GM12864 (cell line): ENCODE measurements at regions not wholly inside any gene's neighbourhood (a gene's known extent, or its start where the extent isn't known, plus 50 kb on each side); places are given as distances from the start of the nearest gene placed in this dataset.

Experiments
- DNase-seq: peaks from one replicate; pipeline ENCODE4 v3.0.0-alpha.2; 2011; ENCODE audit warnings: low read depth
- H3K4me3 ChIP-seq: 2 replicates; pipeline ENCODE4 v1.5.1; 2011; ENCODE audit warnings: mild to moderate bottlenecking, low read depth, low read length, control low read depth
- CTCF ChIP-seq: IDR thresholded peaks from 2 replicates; pipeline ENCODE4 v1.5.1; 2011; ENCODE audit warnings: low read depth, mild to moderate bottlenecking, moderate library complexity, low read length, control low read depth, inconsistent platforms; ENCODE audit errors: missing control alignments

DNA sequence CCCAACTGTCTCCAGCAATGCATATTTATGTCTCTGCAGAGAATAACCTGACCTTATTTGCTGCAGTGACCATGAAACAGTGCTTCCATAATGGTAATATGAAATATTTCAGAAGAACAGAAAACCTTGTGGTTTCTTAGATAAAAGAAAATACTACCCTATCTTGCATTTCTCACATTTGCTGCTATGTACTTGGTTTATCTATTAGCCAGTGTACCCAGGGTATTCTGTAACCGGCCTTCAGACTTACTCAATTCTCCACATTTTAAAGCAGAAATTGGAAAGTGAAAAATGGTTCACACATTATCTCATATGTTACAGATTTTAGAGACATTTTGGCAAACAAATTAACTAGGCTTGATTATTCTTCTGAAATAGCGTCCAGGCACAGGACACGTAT is 57.9 kb upstream of the CCDC91 start:
- H3K4me3 ChIP-seq, result no peak overlapping the region
- no peak for DNase-seq
- no peak for TF ChIP-seq CTCF

DNA sequence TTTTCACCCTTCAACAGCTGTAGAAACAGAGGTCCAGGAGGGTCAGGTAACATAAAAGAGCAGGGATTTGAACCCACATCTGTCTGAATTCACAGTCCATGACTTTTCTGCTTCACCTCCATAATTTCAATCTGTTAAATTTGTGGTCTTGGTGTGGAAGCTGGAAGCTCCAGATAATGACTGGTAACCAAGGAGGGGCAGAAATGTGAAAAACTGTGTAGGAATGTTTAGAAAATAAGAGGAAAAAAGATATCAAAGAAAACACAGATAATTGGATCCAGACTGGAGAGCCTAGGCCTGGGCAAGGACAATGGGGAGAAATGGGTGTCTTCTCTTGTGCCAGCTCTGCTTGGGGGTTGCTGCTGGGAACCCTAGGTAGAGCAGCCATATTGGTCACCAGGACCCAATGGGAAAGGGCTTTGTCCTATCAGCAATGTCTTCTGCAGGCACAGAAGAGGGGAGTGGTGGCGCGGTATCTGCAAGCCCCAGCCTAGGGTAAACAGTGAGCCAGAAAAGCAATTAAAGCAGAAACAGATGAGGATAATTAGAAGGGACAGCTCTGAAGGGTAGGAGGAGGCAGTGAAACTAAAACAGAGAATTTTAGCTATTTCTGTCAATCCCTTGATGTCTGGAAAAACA is 54.3 kb upstream of the CCDC91 start:
- H3K4me3 ChIP-seq, result no peak overlapping the region
- TF ChIP-seq CTCF, result no peak
- no peak for DNase-seq

DNA sequence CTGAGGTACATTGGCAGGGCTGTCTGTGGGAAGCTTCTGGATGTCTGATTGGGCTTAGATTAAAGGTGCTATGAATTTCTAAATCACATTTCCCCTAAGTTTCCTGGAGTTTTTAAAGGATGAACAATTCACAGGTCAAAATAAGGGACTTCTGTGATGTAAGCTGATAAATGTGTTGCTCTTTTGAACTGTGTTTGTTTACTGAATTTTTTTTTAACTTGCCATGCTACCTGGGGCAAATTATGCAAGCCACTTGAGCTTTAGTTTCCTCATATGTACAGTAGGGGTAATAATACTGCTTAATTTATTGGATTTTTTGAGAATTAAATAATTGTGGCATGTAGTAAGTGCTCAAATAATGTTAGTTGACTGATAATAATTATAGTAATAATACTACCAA is 52.8 kb upstream of the CCDC91 start:
- no peak for DNase-seq
- no peak for TF ChIP-seq CTCF

DNA sequence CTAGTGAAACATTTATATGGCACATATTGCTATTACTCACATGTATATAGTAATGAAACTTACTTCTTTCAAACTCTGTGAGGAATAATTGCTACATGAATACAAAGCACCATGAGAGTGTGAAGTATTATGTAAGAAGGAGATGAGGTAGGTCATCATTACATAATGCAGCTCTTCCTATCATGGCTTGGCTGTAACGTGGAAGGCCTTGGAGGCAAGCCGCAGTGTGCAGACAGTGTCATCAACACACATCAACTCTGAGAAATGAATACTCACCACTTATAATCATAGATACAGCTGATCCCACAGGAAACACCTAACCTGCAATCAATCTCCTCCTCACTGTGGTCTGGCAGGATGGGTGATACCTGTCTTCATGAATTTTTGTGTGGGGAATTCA is 49.9 kb upstream of the CCDC91 start:
- no peak overlapping the region for H3K4me3 ChIP-seq
- TF ChIP-seq CTCF, result no peak
- DNase-seq, result no peak

More for the DNA sequence above, 52.8 kb upstream of the CCDC91 start:
- no peak overlapping the region for H3K4me3 ChIP-seq
